Stimulated activated naive CD4-positive, alpha-beta T cell treated with Interleukin-2 at 50 U/mL for 16 hours (primary cell): ENCODE measurements at regions not wholly inside any gene's neighbourhood (a gene's known extent, or its start where the extent isn't known, plus 50 kb on each side); places are given as distances from the start of the nearest gene placed in this dataset.

Experiments
- DNase-seq: peaks from one replicate; lab custom pipeline; 2025; lab: John Stamatoyannopoulos, UW

- no peak for DNase-seq
Measured at GRCh38 chr13:109439813-109440212, 346.6 kb downstream of the IRS2 start.

GRCh38 chr13:109436841-109437240, 349.5 kb downstream of the IRS2 start:
- no peak for DNase-seq

- no peak for DNase-seq
Measured at GRCh38 chr13:109436055-109436622, 350.2 kb downstream of the IRS2 start.

- no peak for DNase-seq
Measured at GRCh38 chr13:109431217-109431616, 355.2 kb downstream of the IRS2 start.

- DNase-seq: no peak
Measured at GRCh38 chr13:109428146-109428545, 358.2 kb downstream of the IRS2 start.

DNA sequence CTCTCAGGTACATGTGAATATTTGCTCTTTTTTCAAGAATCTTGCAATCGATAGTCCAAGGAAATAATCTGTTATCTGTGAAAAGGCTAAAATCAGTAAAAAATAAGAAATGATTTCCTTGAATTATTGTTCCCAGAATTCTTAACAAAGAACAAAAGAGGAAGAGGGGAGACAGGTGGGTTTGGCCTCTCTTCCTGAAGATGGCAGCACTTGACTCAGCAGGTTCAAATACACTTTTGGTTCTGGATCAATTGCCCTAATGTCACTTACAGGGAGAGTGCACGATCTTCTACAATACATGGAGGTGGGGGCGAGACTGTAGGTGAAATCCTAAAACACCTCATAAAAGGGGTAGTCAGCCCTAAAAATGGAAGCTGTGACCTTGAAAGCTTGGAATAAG, 358.7 kb downstream of the IRS2 start:
- DNase-seq: no peak

DNA sequence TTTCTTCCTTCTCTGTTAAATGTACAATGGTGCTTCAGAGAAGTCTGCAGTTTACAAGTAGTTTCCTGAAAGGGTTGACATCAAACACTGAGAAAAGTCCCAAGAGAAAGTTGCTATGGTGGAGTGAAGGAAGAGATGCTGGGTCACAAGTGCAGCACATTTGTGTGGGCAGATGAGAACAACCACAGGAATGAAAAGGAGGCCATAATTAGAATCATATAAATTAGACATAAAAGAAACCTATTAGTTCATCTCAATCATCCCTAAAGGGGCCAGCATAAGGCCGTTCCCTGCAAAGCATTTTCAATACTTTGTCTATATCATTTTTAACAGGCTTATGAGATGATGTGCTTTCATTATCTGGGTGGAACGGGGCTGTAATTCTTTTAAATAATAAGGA, 359.2 kb downstream of the IRS2 start:
- no peak for DNase-seq

- DNase-seq: no peak
Measured at GRCh38 chr13:109426690-109426990, 359.7 kb downstream of the IRS2 start.

DNA sequence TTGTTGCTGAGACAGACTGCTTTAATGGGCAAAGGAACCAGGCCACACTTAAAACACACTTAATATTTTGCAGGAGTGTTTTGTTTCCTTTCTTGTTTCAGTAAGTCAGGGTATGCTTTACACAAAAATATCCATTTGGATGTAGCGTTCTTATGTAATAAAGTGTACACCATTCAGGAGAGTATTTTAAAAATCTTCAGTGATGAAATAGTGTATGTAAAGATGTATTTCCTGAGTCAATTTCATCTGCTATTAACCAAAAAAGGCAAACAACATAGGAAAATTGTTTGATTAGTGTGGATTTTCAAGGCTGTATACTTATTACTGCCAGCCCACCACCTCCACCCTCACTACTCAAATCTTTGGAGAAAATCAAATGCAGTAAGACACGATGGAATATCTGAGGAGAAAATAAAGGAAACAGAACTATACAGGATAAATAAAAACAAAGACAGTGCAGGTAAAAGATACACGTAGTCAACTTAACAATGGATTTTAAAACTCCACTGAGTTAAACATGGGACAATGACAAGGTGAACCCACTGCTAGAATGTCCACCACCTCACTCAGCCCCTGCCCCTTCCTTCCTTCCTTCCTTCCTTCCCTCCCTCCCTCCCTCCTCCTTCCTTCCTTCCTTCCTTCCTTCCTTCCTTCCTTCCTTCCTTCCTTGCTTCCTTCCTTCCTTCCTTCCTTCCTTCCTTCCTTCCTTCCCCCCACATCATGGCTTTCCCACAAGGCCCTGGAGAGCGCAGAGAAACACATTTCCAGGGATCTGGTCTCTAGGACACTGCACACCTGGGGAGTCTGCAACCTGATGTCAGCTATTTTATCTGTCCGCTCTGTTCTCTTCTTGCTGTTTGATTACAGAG, 360.3 kb downstream of the IRS2 start:
- no peak for DNase-seq

DNA sequence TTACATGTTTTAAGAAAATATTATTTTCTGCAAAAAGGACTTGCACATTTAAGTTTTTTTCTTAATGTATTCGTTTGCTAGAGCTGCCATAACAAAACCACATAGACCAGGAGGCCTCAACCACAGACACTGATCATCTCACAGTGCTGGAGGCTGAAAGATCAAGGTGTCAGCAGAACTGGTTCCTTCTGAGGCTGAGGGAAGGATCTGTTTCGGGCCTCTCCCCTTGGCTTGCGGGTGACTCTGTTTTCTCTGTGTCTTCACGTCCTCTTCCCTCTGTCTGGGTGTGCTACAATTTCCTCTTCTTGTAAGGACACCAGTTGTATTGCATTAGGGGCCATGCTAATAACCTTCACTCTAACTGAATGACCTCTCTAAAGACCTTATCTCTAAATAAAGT, 364.2 kb downstream of the IRS2 start:
- DNase-seq: no peak

DNA sequence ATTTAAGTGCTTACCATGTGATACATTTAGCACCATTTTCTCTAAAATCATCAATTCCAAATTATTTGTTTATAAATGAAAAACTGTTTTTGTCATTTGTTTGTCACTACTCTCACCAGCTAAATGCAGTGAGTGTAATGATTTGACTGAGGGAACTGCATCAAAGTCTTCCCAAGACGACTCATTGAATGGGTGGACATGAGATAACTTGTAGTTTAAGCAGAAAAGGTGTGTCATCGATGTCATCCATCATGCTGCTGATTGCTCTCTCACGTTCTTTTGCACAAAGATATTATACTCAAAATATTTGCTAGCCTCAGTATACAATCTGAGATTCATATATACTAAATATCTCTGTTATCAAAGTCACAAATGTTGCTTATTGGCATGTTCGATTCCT, 366.5 kb downstream of the IRS2 start:
- DNase-seq: no peak

DNA sequence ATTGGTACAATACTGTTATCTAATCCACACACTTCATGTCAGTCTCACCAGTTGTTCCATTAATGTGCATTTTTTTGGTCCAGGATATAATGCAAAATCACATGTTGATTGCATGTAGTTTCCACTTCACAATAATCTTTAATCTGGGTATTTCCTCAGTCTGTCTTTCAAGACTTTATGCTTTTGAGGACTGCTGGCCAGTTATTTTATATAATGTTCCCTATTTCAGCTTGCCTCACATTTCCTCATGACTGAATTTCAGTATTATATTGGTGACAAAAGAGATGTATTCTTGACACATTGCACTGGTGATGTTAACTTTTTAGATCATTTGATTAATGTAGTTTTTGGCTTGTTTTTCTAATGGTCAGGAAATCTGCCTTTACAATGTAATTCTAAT, 368.3 kb downstream of the IRS2 start:
- DNase-seq: no peak

GRCh38 chr13:109416001-109416400, 370.4 kb downstream of the IRS2 start:
- no peak for DNase-seq

GRCh38 chr13:109415057-109415456, 371.3 kb downstream of the IRS2 start:
- DNase-seq: no peak

- DNase-seq: no peak
Measured at GRCh38 chr13:109412283-109412901, 374.0 kb downstream of the IRS2 start.

- DNase-seq: no peak
Measured at GRCh38 chr13:109410868-109411267, 375.5 kb downstream of the IRS2 start.

- DNase-seq: no peak
Measured at GRCh38 chr13:109408591-109409382, 377.6 kb downstream of the IRS2 start.

DNA sequence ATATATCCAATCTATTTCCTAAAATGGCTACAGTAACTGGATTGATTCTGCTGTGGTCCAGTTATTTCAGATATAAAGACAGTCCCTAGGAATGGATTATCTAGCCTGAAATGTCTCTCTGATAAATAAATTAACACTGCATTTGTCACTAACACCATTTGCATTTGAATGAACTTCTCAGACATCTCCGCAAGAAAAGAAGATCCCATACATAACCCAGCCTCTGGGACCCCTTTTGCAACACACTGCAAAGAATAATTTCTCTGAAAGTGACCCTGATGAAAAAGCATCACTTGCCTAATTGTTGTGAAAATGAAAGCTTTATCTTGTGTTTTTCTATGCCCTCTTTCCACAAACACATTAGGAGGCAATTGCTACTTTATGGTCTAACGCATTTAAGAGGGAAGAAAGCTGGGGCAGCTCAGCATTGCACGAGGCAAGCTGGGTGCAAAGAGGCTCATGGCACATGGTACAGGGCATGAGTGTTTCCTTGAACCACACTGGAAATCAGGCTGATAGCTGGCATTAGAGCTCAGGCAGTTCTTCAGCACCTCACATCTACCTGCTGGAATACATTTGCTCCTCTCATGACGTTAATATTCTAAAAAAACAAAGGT, 379.9 kb downstream of the IRS2 start:
- no peak for DNase-seq

DNA sequence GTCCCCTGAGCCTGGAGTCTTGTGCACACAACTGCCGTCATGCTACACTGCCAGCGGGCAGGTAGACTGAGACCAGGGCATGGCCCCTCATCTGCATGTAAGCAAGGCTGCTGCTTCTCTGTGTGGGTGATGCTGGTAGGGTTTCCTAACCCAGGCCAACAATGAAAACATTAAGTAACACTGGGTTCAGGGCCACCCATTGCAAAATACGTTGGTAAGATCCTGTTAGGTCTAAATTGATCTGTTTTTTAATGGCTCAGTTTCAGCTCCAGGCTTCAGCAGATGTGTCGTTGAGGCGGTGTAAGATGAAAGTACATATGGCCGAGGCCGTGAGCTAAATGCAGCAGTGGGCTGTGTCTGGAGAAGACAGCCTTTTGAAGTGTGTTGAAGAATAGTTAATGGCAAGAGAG, 383.4 kb downstream of the IRS2 start:
- DNase-seq: no peak

GRCh38 chr13:109401891-109402290, 384.5 kb downstream of the IRS2 start:
- DNase-seq: no peak

GRCh38 chr13:109401307-109401706, 385.1 kb downstream of the IRS2 start:
- no peak for DNase-seq

DNA sequence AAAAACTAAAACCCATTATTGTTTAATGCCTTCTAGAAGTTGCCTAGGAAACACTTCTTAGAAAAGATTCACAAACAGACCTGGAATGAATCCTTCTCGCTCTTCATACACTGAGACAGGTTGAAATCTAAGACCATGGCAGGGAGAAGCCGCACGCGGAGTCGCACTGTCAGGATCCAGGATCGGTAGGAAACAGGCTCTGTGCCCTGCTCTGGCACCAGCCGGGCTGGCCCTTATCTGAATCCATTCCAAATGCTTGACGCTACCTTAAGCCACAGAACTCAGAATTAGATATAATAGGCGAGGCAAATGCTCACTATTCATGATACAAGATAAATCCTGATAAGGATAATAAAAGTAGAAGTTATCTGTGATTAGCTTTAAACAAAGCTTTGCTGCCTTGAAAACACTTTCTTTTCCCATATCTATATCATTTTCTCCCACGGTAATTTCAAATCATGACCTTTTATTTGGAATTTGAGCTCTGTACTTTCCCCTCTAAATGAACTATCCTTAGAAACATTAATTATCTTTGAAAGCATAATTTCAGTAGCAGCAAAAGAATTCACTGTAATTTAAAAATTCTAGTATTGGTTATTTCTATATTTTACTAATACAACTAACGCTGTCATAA, 385.6 kb downstream of the IRS2 start:
- DNase-seq: no peak
